ENCODE measurements at regions not wholly inside any gene's neighbourhood (a gene's known extent, or its start where the extent isn't known, plus 50 kb on each side); places are given as distances from the start of the nearest gene placed in this dataset.
"Not testable (repeated sequence)": the region's sequence is repeated elsewhere in the genome, so short reads cannot be mapped to it uniquely, and the experiment has no call there.

DNA sequence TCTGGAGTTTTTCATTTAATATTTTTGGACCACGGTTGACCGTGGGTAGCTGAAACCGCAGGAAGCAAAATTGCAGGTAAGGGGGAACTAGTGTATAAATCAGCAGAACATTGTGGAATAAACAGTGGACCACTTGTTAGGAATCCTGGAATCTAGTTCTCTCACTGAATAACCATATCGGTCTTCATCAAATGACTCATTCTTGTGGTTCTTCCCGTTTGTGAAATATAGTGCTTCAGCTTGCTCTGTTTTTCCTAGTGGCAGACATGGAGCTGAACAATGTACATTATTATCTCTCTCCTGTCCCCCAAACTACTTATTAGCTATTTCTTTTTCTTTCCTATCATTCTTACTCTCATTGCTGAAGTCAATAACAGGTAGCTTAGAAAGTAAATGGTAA is 61.9 kb downstream of the HSPA13 start:
- DNase-seq, result no peak

DNA sequence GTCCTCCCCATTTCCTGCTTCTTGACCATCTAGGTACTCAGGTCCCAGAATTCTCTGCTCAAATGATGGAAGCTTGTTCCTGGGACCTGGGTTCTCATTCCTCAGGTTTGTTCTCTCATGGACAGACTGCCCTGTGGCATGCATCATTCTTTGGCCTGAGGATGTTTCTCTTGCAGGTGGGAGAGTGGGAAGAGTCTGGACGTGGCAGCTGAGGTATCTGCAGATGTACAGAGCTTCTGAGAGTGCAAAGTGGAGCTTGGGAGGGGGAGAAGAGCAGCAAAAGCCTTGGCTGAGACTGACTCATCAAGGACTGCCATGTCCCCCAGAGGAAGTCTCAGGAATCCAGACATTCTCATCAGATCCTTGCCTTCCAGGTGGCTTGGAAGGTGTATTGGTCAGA is 63.1 kb downstream of the HSPA13 start:
- DNase-seq, result no peak

DNA sequence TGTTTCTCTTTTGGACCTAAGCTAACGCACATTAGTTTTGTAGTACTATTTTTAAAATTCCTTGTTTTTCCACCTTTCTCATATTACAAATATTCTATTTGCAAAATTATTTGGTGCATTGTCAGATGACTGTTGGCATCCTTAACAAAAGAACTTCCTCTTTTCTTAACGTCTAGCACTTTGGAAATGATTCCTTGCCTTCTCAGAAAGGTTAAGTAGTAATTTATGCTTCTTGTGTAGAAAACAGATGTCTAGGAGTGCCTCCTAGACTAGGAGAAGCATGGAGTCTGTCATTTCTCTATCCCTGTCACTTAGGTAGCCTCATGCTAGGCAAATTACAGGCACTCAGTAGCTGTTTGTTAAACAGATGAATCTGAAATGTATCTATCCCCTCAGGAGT is 64.4 kb downstream of the HSPA13 start:
- peak; percentile 7 for DNase-seq

DNA sequence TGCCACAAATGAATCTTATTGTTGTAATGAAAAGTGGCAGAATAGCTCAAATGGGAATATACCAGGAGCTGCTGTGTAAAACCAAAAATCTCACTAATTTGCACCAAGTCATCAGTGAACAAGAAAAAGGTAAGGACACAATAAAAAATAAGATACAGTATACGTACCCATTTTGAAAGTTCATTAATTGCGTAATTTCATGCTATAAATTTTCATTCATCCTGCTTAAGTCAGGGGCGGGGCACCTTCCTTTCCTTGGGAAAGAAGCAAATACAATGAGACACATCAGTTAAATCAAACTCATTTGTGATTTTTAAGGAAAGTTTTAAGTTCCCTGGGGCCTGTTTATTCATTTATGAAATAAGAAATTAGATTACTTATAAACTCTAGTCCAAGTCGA is 65.4 kb downstream of the HSPA13 start:
- DNase-seq, result no peak

GRCh38 chr21:14313300-14313699 is 69.6 kb downstream of the HSPA13 start:
- no peak for DNase-seq

GRCh38 chr21:14312871-14313270 is 70.1 kb downstream of the HSPA13 start:
- no peak for DNase-seq

DNA sequence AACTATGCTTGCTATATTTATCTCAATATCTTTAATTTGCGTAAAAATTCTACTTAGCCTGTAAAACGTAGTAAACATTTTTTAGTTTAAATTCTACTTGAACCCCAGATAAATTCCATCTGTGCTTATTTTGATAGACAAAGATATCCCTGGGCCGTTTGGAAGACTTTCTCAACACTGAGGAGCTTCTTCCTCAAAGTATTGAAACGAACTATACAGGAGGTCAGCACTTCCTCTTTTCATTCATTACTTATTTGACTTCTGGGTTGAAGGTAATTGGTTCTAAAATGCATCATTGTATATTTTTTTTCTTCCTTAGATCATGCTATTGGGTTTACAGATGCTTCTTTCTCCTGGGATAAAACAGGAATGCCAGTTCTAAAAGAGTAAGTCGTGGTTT is 74.7 kb downstream of the HSPA13 start:
- DNase-seq, result peak; percentile 62

- peak; percentile 10 for DNase-seq
These were observed 76.6 kb downstream of the HSPA13 start for GRCh38 chr21:14306126-14306907.

DNA sequence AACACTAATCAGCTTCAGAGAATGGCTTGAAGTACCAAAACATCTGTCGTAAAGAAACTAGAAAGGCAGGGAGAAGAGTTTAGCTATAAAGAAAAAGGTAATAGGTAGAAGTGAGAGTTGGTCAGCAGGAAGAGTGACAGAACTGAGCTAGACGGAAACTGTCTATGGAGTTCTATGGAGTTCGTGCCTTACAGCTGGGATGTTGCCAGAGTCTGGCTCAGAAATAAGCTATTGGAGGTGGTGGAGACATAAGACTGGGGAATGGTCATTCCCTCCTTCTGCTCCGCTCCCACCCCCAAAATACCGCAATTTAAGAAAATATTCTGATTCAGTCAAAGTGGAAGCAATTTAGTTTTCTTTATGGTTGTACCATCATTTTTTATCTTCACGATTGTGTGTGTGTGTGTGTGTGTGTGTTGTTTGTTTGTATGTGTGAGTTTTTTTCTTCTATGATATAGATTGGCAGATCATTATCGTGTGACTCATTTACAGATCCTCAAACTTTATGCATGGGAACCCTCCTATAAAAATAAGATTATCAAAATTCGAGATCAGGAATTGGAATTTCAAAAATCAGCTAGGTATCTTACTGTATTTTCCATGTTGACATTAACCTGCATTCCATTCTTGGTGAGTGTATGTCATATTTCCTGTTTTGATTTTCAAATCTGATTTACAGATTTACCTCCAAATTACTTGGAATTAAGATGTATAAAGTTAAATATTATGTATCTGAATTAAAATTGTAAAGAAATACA is 79.0 kb downstream of the HSPA13 start:
- DNase-seq, result no peak

GRCh38 chr21:14300074-14300473 is 82.9 kb downstream of the HSPA13 start:
- DNase-seq, result no peak

- DNase-seq, result no peak
These were observed 74.6 kb downstream of the RBM11 start for GRCh38 chr21:14290576-14290975.

DNA sequence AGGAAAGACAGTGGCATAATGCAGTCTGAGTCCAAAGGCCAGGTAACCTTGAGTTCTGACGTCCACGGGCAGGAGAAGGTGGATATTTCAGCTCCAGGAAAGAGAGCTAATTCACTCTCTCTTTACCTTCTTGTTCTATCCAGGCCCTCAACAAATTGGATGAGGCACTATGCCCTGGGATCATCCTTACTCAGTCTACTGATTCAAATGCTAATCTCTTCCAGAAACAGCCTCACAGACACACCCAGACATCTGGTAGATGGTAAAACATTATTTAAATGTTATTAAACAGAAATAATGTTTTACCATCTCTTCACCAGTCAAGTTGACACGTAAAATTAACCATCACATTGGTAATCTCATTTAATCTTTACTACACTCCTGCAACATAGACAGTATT is 73.0 kb downstream of the RBM11 start:
- no peak for DNase-seq

GRCh38 chr21:14285147-14285761 is 69.3 kb downstream of the RBM11 start:
- DNase-seq, result no peak

DNA sequence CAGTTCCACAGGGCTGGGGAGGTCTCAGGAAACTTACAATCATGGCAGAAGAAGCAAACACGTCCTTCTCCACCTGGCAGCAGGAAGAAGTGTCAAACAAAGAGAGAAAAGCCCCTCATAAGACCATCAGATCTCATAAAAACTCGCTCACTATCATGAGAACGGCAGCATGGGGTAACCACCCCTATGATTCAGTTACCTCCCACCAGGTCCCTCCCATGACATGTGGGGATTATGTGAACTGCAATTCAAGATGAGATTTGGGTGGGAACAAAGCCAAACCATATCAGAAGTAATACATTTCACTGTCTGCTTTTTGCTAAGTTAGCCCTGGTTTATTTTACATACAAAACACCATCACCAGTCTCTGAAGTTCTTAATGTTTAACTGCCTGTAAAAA is 68.5 kb downstream of the RBM11 start:
- DNase-seq, result no peak

- DNase-seq, result not testable (repeated sequence)
These were observed 65.4 kb downstream of the RBM11 start for GRCh38 chr21:14281188-14281900.
